Parathyroid adenoma (tissue), 2 donors: ENCODE measurements at regions not wholly inside any gene's neighbourhood (a gene's known extent, or its start where the extent isn't known, plus 50 kb on each side); places are given as distances from the start of the nearest gene placed in this dataset.

Source experiments
- H2AFZ ChIP-seq: fragments of 300-600 bp; sonication (generic); one replicate; pipeline ENCODE4 v1.7.0; 2017; ENCODE audit warnings: antibody characterized with exemption, mild to moderate bottlenecking
- H3K27ac ChIP-seq: fragments of 300-600 bp; sonication (generic); one replicate; pipeline ENCODE4 v1.7.0; 2017
- H3K27me3 ChIP-seq: fragments of 300-600 bp; sonication (generic); one replicate; pipeline ENCODE4 v1.7.0; 2017; ENCODE audit warnings: low read length; ENCODE audit not compliant: control insufficient read depth, insufficient read depth
- H3K36me3 ChIP-seq: fragments of 300-600 bp; sonication (generic); one replicate; pipeline ENCODE4 v1.7.0; 2017; ENCODE audit warnings: low read length; ENCODE audit not compliant: control insufficient read depth, insufficient read depth
- H3K4me1 ChIP-seq: fragments of 300-600 bp; sonication (generic); one replicate; pipeline ENCODE4 v1.7.0; 2017; ENCODE audit warnings: control low read depth
- H3K4me2 ChIP-seq: fragments of 300-600 bp; sonication (generic); one replicate; pipeline ENCODE4 v1.7.0; 2017; ENCODE audit warnings: low read length
- H3K4me3 ChIP-seq: fragments of 300-600 bp; sonication (generic); one replicate; pipeline ENCODE4 v1.7.0; 2017; ENCODE audit warnings: low read depth, low read length
- H3K79me2 ChIP-seq: fragments of 300-600 bp; sonication (generic); one replicate; pipeline ENCODE4 v1.7.0; 2017; ENCODE audit warnings: control low read depth
- H3K9ac ChIP-seq: fragments of 300-600 bp; sonication (generic); one replicate; pipeline ENCODE4 v1.7.0; 2017; ENCODE audit warnings: mild to moderate bottlenecking
- H3K9me3 ChIP-seq: fragments of 300-600 bp; sonication (generic); one replicate; pipeline ENCODE4 v1.7.0; 2017; ENCODE audit warnings: low read length; ENCODE audit not compliant: control insufficient read depth
- TF ChIP-seq, protein P1 (sequence below): fragments of 300-600 bp; sonication (generic); IDR thresholded peaks from one replicate; pipeline ENCODE4 v1.7.0; 2017; ENCODE audit warnings: antibody characterized with exemption, mild to moderate bottlenecking
- donor health status: primary hyperparathyroidism.

DNA sequence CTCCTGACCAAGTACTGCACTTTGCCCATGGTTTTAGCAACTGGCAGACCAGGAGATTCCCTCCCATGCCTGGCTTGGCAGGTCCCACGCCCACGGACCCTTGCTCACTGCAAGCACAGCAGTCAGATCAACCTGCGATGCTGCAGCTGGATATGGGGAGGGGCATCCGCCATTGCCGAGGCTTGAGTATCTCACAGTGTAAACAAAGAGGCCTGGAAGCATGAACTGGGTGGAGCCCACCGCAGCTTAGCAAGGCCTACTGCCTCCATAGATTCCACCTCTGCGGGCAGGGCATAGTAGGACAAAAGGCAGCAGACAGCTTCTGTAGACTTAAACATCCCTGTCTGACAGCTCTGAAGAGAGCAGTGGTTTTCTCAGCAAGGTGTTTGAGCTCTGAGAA is 479.8 kb downstream of the FUT8 start:
- H3K27ac ChIP-seq: no peak overlapping the region
- no peaks in the 10 kb centered on the region for H3K4me1 ChIP-seq
- no peaks in the 10 kb centered on the region for H3K27me3 ChIP-seq
- no peak overlapping the region for H2AFZ ChIP-seq
- no peaks in the 10 kb centered on the region for H3K36me3 ChIP-seq
- H3K4me2 ChIP-seq: no peak overlapping the region
- H3K9ac ChIP-seq: no peak overlapping the region
- H3K4me3 ChIP-seq: no peak overlapping the region
- TF ChIP-seq, protein P1, sequence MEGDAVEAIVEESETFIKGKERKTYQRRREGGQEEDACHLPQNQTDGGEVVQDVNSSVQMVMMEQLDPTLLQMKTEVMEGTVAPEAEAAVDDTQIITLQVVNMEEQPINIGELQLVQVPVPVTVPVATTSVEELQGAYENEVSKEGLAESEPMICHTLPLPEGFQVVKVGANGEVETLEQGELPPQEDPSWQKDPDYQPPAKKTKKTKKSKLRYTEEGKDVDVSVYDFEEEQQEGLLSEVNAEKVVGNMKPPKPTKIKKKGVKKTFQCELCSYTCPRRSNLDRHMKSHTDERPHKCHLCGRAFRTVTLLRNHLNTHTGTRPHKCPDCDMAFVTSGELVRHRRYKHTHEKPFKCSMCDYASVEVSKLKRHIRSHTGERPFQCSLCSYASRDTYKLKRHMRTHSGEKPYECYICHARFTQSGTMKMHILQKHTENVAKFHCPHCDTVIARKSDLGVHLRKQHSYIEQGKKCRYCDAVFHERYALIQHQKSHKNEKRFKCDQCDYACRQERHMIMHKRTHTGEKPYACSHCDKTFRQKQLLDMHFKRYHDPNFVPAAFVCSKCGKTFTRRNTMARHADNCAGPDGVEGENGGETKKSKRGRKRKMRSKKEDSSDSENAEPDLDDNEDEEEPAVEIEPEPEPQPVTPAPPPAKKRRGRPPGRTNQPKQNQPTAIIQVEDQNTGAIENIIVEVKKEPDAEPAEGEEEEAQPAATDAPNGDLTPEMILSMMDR: no peak
- H3K9me3 ChIP-seq: no peaks in the 10 kb centered on the region
- no peaks in the 10 kb centered on the region for H3K79me2 ChIP-seq

GRCh38 chr14:65900164-65900563 is 487.6 kb downstream of the FUT8 start:
- Histone ChIP-seq H3K9me3 (no peaks in the 10 kb centered on the region), H3K4me2 (no peak overlapping the region), H3K4me3 (no peak overlapping the region), H3K79me2 (no peaks in the 10 kb centered on the region), H3K36me3 (no peaks in the 10 kb centered on the region), H3K4me1 (no peaks in the 10 kb centered on the region), H2AFZ (no peak overlapping the region), H3K27ac (no peak overlapping the region), H3K27me3 (no peaks in the 10 kb centered on the region), H3K9ac (no peak overlapping the region)
- TF ChIP-seq, protein P1: no peak

- Histone ChIP-seq H3K4me2 (no peak overlapping the region), H3K4me1 (no peaks in the 10 kb centered on the region), H3K4me3 (no peak overlapping the region), H3K27ac (no peak overlapping the region), H3K9ac (no peak overlapping the region), H2AFZ (no peak overlapping the region), H3K9me3 (no peaks in the 10 kb centered on the region), H3K79me2 (no peaks in the 10 kb centered on the region), H3K36me3 (no peaks in the 10 kb centered on the region), H3K27me3 (no peaks in the 10 kb centered on the region)
- TF ChIP-seq, protein P1: no peak
These were observed 489.1 kb downstream of the FUT8 start for GRCh38 chr14:65901595-65901994.

GRCh38 chr14:65904988-65905387 is 492.5 kb downstream of the FUT8 start:
- H3K4me3 ChIP-seq: no peak overlapping the region
- no peak overlapping the region for H3K9ac ChIP-seq
- H3K79me2 ChIP-seq: no peaks in the 10 kb centered on the region
- H3K27me3 ChIP-seq: no peaks in the 10 kb centered on the region
- no peak overlapping the region for H3K27ac ChIP-seq
- no peaks in the 10 kb centered on the region for H3K36me3 ChIP-seq
- no peaks in the 10 kb centered on the region for H3K4me1 ChIP-seq
- TF ChIP-seq, protein P1: no peak
- H2AFZ ChIP-seq: no peak overlapping the region
- H3K9me3 ChIP-seq: no peaks in the 10 kb centered on the region
- H3K4me2 ChIP-seq: no peak overlapping the region

DNA sequence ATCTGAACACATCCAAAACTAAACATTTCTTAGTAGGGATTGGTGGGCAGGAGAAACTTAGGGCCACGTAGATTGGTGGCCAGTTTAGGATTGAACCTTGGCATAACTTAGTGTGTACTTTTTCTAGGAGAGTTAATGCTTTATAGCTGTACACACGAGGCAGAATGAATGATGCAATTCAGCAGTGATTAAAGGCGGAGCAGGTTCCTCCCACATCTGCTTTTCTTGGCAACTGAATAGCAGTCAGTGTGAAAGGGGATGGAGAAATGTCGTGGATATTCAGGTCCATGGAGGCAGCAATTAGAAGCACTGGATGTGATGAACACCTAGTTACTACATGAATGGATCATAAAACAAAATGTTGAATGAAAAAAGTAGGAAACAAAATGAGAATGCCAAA is 493.8 kb downstream of the FUT8 start:
- no peak overlapping the region for H3K4me2 ChIP-seq
- H3K4me3 ChIP-seq: no peak overlapping the region
- no peak overlapping the region for H2AFZ ChIP-seq
- TF ChIP-seq, protein P1: no peak
- no peaks in the 10 kb centered on the region for H3K36me3 ChIP-seq
- no peaks in the 10 kb centered on the region for H3K9me3 ChIP-seq
- H3K27ac ChIP-seq: no peak overlapping the region
- no peaks in the 10 kb centered on the region for H3K27me3 ChIP-seq
- no peak overlapping the region for H3K9ac ChIP-seq
- H3K79me2 ChIP-seq: no peaks in the 10 kb centered on the region
- no peaks in the 10 kb centered on the region for H3K4me1 ChIP-seq
